LHCN-M2 (cell line): ENCODE measurements at regions not wholly inside any gene's neighbourhood (a gene's known extent, or its start where the extent isn't known, plus 50 kb on each side); places are given as distances from the start of the nearest gene placed in this dataset.

ENCODE experiments used
- DNase-seq: peaks from one replicate; pipeline ENCODE4 v3.0.0-alpha.2; 2012; ENCODE audit warnings: low read depth

DNA sequence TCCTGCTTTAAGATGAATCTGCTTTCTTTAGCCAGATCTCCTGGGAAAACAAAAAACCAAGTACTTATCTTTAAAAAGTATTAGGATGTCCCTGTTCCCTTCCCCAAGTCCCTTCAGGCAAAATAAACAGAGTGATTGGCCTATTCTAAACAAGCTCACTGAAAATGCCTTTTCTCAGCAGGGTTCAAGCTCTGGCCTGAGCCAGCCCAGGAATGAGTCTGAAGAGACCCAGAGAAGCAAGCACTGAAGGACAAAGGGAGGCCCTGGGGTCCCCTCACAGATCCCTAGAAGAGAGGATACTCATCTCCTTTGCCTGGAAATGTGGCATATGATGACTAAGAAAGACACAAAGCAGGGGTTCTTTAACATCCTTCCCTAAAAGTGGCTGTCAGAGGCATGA lies 66.8 kb upstream of the MAP1B start:
- no peak for DNase-seq

DNA sequence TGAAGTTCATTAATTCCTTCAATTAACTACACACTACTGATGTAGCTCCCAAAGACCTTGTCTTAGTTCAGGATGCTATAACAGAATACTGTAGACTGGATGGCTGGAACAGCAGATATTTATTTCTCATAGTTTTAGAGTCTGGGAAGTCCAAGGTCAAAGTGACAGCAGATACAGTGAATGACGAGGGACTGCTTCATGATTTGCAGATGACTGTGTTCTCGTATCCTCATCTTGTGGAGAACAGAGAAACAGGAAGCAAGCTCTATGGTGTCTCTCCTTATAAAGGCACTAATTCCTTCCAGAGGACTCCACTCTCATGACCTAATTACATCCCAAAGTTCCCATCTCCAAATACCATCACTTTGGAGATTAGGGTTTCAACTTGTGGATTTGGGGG lies 65.6 kb upstream of the MAP1B start:
- no peak for DNase-seq

DNA sequence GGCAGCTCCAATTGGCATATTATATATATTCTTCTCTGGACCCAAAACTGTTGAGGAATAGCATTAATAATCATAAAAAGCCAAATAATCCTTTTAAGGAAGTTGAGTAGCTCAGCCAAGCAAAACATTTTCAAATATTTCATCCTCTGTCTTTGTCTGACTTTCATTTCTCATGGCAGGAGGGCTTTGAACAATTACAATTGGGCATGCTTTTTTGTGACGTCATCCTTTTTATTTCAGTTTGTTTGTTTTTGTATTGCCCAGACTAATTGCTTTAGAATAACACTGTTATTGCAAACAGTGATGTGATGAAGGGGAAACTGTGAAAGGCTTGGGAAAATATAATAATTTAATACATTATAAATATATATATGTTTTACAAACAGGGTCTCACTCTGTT lies 65.2 kb upstream of the MAP1B start:
- no peak for DNase-seq

- DNase-seq, result no peak
Measured at GRCh38 chr5:72045692-72046091, 61.6 kb upstream of the MAP1B start.

DNA sequence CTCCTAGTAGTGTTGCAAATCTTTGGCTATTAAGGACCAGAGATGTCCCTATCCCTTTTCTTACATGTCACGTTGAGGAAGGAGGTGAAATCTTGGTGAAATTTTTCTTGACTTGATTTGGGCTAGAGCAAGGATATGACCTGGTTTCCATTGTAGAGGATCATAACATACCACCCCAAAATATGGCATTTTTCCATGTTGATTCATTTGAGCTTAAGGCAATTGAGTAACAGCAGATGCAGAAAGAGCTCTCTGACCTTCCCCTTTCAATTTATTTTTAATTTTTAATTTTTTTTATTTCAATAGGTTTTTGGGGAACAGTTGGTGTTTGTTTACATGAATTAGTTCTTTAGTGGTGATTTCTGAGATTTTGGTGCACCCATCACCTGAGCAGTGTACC lies 61.2 kb upstream of the MAP1B start:
- no peak for DNase-seq

DNA sequence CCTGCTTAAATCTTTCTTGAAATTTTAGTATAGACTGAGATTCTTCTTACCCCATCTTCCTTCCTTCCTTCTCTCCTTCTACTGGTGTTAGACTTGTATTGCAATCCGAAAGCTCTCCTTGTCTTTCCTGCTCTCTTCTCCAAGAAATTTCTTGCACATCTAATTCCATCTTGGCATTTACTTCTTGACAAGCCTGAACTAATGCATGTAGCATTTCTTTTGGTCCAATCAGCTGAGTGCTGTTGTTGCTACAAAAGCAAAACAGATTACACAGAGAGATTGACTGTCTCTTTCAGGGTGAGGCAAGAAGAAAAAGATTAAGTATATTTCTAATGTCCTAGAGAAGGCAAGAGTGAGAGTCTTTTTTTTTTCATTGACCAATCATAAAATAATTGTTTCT lies 51.6 kb upstream of the MAP1B start:
- no peak for DNase-seq
